ENCODE measurements at regions not wholly inside any gene's neighbourhood (a gene's known extent, or its start where the extent isn't known, plus 50 kb on each side); places are given as distances from the start of the nearest gene placed in this dataset.
"Not testable (repeated sequence)": the region's sequence is repeated elsewhere in the genome, so short reads cannot be mapped to it uniquely, and the experiment has no call there.

DNA sequence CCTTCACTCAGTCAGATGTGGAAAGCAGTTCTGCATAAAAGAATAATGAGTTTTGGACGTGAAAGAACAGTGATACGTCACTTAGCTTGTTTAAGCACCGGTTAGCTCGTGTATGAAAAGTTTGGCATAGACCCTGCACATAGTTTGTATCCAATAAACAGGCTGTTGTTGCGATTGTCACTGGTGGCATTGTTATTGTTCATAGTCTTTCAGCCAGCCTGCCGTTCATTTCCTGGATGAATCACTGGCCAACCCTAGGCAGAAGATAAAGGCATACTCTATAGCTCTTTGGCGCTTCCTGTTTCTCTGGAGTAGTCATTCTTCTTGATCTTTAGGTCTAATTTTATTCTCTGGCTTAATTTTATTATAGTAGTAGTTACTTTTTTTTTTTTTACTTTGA is 57.8 kb upstream of the ANKRD30A start:
- Mint-ChIP-seq H3K27me3 (ENCODE audit: low read depth) (no peaks in the 10 kb centered on the region), H3K36me3 (ENCODE audit: low read depth) (peaks cover 11% of the 10 kb centered on the region), H3K4me3 (no peak overlapping the region), H3K4me1 (no peaks in the 10 kb centered on the region), H3K9me3 (peaks cover 24% of the 10 kb centered on the region), H3K27ac (ENCODE audit: unreplicated experiment) (no peak overlapping the region)
- no peak for DNase-seq (ENCODE audit: low read depth, low spot score)
- TF ChIP-seq, protein P1, sequence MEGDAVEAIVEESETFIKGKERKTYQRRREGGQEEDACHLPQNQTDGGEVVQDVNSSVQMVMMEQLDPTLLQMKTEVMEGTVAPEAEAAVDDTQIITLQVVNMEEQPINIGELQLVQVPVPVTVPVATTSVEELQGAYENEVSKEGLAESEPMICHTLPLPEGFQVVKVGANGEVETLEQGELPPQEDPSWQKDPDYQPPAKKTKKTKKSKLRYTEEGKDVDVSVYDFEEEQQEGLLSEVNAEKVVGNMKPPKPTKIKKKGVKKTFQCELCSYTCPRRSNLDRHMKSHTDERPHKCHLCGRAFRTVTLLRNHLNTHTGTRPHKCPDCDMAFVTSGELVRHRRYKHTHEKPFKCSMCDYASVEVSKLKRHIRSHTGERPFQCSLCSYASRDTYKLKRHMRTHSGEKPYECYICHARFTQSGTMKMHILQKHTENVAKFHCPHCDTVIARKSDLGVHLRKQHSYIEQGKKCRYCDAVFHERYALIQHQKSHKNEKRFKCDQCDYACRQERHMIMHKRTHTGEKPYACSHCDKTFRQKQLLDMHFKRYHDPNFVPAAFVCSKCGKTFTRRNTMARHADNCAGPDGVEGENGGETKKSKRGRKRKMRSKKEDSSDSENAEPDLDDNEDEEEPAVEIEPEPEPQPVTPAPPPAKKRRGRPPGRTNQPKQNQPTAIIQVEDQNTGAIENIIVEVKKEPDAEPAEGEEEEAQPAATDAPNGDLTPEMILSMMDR (conservative IDR thresholded peaks at IDR 0.05): no peak

DNA sequence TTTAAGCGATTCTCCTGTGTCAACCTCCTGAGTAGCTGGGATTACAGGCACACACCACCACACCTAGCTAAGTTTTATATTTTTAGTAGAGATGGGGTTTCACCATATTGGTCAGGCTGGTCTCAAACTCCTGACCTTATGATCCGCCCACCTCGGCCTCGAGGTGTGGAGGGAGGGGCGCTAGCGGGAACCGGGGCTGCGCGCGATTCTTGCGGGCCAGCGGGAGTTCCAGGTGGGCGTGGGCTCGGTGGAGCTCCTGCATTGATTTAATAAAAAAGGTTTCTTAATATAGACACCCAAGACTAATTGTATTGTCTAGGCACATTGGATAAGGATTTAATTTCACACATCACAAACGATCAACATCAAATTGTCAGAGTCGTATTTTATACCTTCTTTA is 63.1 kb upstream of the ANKRD30A start:
- Mint-ChIP-seq H3K36me3 (ENCODE audit: low read depth) (peaks cover 11% of the 10 kb centered on the region), H3K9me3 (peaks cover 25% of the 10 kb centered on the region)
- not testable (repeated sequence) for H3K4me3 Mint-ChIP-seq; H3K27ac Mint-ChIP-seq (ENCODE audit: unreplicated experiment); DNase-seq (ENCODE audit: low read depth, low spot score); H3K4me1 Mint-ChIP-seq; H3K27me3 Mint-ChIP-seq (ENCODE audit: low read depth)

DNA sequence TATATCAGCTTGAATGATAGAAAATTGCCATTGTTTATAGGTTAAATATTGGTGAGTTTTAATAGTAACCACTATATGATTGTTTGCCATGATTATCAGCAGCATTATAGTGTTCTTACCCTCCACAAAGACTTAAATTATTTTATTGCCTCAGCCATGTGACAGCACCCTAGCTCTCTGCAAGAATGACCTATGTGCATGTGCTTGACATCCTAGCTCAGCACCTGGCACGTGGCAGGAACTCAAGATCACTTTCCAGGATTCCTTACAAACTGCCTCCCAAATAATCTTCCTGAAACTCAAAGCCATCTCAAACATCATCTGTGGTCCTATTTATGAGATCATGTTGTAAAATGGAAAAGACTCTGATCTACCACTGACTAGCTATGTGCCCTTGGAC is 68.1 kb upstream of the ANKRD30A start:
- Mint-ChIP-seq H3K4me3 (no peak overlapping the region), H3K27me3 (ENCODE audit: low read depth) (no peaks in the 10 kb centered on the region), H3K36me3 (ENCODE audit: low read depth) (peaks cover 6% of the 10 kb centered on the region), H3K27ac (ENCODE audit: unreplicated experiment) (no peak overlapping the region), H3K9me3 (peaks cover 28% of the 10 kb centered on the region), H3K4me1 (no peaks in the 10 kb centered on the region)
- TF ChIP-seq, protein P1 (conservative IDR thresholded peaks at IDR 0.05): no peak
- no peak for DNase-seq (ENCODE audit: low read depth, low spot score)

DNA sequence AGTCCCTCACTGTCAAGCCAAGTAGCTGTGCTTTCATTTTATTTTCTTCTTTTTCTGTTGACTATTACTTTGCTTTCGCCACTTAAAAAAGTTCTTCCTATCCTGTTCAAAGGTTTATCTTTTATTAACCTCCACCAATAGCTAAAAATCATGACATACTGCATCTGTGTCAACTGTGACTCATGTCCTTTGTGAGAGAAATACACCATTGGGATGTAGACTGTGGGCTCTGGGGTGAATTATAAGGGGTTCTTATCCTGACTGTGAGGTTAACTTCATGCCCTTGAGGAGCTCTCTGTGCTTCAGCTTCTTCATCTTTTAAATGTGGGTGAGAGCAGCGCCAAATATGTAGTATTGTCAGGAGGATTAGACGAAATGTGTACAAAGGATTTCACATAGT is 71.9 kb upstream of the ANKRD30A start:
- Mint-ChIP-seq H3K4me3 (no peak overlapping the region), H3K9me3 (peaks cover 29% of the 10 kb centered on the region), H3K36me3 (ENCODE audit: low read depth) (peaks cover 12% of the 10 kb centered on the region), H3K4me1 (no peaks in the 10 kb centered on the region), H3K27me3 (ENCODE audit: low read depth) (no peaks in the 10 kb centered on the region), H3K27ac (ENCODE audit: unreplicated experiment) (no peak overlapping the region)
- TF ChIP-seq, protein P1 (conservative IDR thresholded peaks at IDR 0.05): no peak
- no peak for DNase-seq (ENCODE audit: low read depth, low spot score)

DNA sequence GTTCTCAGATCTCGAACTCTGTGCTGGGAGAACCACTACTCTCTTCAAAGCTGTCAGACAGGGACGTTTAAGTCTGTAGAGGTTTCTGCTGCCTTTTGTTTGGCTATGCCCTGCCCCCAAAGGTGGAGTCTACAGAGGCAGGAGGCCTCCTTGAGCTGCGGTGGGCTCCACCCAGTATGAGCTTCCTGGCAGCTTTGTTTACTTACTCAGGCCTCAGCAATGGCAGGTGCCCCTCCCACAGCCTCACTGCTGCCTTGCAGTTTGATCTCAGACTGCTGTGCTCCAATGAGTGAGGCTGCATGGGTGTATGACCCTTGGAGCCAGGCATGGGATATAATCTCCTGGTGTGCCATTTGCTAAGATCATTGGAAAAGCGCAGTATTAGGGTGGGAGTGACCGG is 75.4 kb upstream of the ANKRD30A start:
- H3K36me3 Mint-ChIP-seq (ENCODE audit: low read depth); DNase-seq (ENCODE audit: low read depth, low spot score); H3K27ac Mint-ChIP-seq (ENCODE audit: unreplicated experiment); H3K4me3 Mint-ChIP-seq; H3K27me3 Mint-ChIP-seq (ENCODE audit: low read depth); H3K4me1 Mint-ChIP-seq: not testable (repeated sequence)
- H3K9me3 Mint-ChIP-seq: peaks cover 31% of the 10 kb centered on the region

DNA sequence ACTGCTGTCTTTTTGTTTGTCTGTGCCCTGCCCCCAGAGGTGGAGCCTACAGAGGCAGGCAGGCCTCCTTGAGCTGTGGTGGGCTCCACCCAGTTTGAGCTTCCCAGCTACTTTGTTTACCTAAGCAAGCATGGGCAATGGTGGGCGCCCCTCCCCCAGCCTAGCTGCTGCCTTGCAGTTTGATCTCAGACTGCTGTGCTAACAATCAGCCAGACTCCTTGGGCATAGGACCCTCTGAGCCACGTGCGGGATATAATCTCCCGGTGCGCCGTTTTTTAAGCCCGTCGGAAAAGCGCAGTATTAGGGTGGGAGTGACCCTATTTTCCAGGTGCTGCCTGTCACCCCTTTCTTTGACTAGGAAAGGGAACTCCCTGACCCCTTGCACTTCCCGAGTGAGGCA is 81.1 kb upstream of the ANKRD30A start:
- H3K27ac Mint-ChIP-seq (ENCODE audit: unreplicated experiment): not testable (repeated sequence)

DNA sequence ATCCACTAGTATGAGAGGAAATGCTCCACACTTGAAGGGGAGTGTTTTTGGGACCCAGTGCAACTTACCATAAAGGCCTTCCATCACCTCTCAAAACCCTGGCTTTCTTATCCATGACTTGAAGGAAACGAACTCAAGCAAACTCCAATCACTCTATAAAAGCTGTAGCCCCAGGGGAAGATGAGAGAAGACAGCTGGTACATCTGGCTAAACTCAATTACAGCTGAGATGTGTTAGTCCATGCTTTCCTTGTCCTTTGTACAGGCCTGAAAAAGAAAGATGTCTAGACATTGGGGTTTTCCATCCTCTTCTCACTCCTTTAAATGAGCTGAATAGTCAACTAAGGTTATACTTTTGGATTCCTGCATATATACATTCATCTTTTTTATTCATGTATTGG is 89.5 kb upstream of the ANKRD30A start:
- TF ChIP-seq, protein P1 (conservative IDR thresholded peaks at IDR 0.05): no peak
- Mint-ChIP-seq H3K4me3 (no peak overlapping the region), H3K4me1 (no peaks in the 10 kb centered on the region), H3K27me3 (ENCODE audit: low read depth) (no peaks in the 10 kb centered on the region), H3K27ac (ENCODE audit: unreplicated experiment) (no peak overlapping the region), H3K36me3 (ENCODE audit: low read depth) (no peaks in the 10 kb centered on the region), H3K9me3 (peaks cover 14% of the 10 kb centered on the region)
- no peak for DNase-seq (ENCODE audit: low read depth, low spot score)

More for the DNA sequence above, 81.1 kb upstream of the ANKRD30A start:
- H3K27me3 Mint-ChIP-seq (ENCODE audit: low read depth); H3K36me3 Mint-ChIP-seq (ENCODE audit: low read depth); H3K4me3 Mint-ChIP-seq; DNase-seq (ENCODE audit: low read depth, low spot score); H3K4me1 Mint-ChIP-seq: not testable (repeated sequence)
- H3K9me3 Mint-ChIP-seq: peaks cover 12% of the 10 kb centered on the region

All from neural crest cell (in vitro differentiated cells).